ENCODE measurements at regions not wholly inside any gene's neighbourhood (a gene's known extent, or its start where the extent isn't known, plus 50 kb on each side); places are given as distances from the start of the nearest gene placed in this dataset.
A peak's percentile ranks its signal among the peaks of the same experiment; 100 is the strongest.

GRCh38 chr16:73879621-73880020 lies 417.0 kb upstream of the PSMD7 start:
- DNase-seq = no peak

- DNase-seq = peak; percentile 49
Observed at GRCh38 chr16:73878611-73879010, 418.0 kb upstream of the PSMD7 start.

- no peak for DNase-seq
Observed at GRCh38 chr16:73877150-73877549, 419.5 kb upstream of the PSMD7 start.

- DNase-seq = no peak
Observed at GRCh38 chr16:73875996-73876690, 420.5 kb upstream of the PSMD7 start.

- no peak for DNase-seq
Observed at GRCh38 chr16:73874324-73874723, 422.3 kb upstream of the PSMD7 start.

- DNase-seq = no peak
Observed at GRCh38 chr16:73873643-73874042, 423.0 kb upstream of the PSMD7 start.

GRCh38 chr16:73872856-73873255 lies 423.8 kb upstream of the PSMD7 start:
- no peak for DNase-seq

GRCh38 chr16:73871088-73871733 lies 425.4 kb upstream of the PSMD7 start:
- no peak for DNase-seq

GRCh38 chr16:73869126-73869525 lies 427.5 kb upstream of the PSMD7 start:
- DNase-seq = no peak

GRCh38 chr16:73864868-73865267 lies 431.7 kb upstream of the PSMD7 start:
- no peak for DNase-seq

- DNase-seq = no peak
Observed at GRCh38 chr16:73858326-73858725, 438.3 kb upstream of the PSMD7 start.

GRCh38 chr16:73853968-73854367 lies 442.6 kb upstream of the PSMD7 start:
- DNase-seq = no peak

- no peak for DNase-seq
Observed at GRCh38 chr16:73852561-73852960, 444.1 kb upstream of the PSMD7 start.

- DNase-seq = no peak
Observed at GRCh38 chr16:73848993-73849392, 447.6 kb upstream of the PSMD7 start.

- DNase-seq = no peak
Observed at GRCh38 chr16:73847090-73847489, 449.5 kb upstream of the PSMD7 start.

GRCh38 chr16:73846356-73846755 lies 450.3 kb upstream of the PSMD7 start:
- DNase-seq = no peak

- DNase-seq = no peak
Observed at GRCh38 chr16:73846007-73846330, 450.6 kb upstream of the PSMD7 start.

GRCh38 chr16:73845238-73846006 lies 451.2 kb upstream of the PSMD7 start:
- DNase-seq = no peak

GRCh38 chr16:73840728-73841127 lies 455.9 kb upstream of the PSMD7 start:
- DNase-seq = no peak

GRCh38 chr16:73831220-73831619 lies 465.4 kb upstream of the PSMD7 start:
- DNase-seq = no peak

- DNase-seq = no peak
Observed at GRCh38 chr16:73823205-73823849, 473.3 kb upstream of the PSMD7 start.

- no peak for DNase-seq
Observed at GRCh38 chr16:73817526-73818324, 478.9 kb upstream of the PSMD7 start.

- DNase-seq = no peak
Observed at GRCh38 chr16:73813527-73813926, 483.1 kb upstream of the PSMD7 start.
